ENCODE measurements at regions not wholly inside any gene's neighbourhood (a gene's known extent, or its start where the extent isn't known, plus 50 kb on each side); places are given as distances from the start of the nearest gene placed in this dataset.

GRCh38 chr2:60603533-60604190 lies 50.2 kb upstream of the BCL11A start:
- DNase-seq (ENCODE audit: low spot score) = no peak

GRCh38 chr2:60604486-60605064 lies 51.1 kb upstream of the BCL11A start:
- DNase-seq (ENCODE audit: low spot score) = no peak

GRCh38 chr2:60605866-60606265 lies 52.4 kb upstream of the BCL11A start:
- no peak for DNase-seq (ENCODE audit: low spot score)

GRCh38 chr2:60608679-60609078 lies 55.2 kb upstream of the BCL11A start:
- DNase-seq (ENCODE audit: low spot score) = peak; percentile 14

GRCh38 chr2:60612033-60612432 lies 58.6 kb upstream of the BCL11A start:
- DNase-seq (ENCODE audit: low spot score) = no peak

GRCh38 chr2:60614319-60614718 lies 60.9 kb upstream of the BCL11A start:
- no peak for DNase-seq (ENCODE audit: low spot score)

- no peak for DNase-seq (ENCODE audit: low spot score)
Measured at GRCh38 chr2:60621688-60622429, 68.4 kb upstream of the BCL11A start.

GRCh38 chr2:60623040-60623439 lies 69.6 kb upstream of the BCL11A start:
- no peak for DNase-seq (ENCODE audit: low spot score)

- no peak for DNase-seq (ENCODE audit: low spot score)
Measured at GRCh38 chr2:60627412-60627811, 74.0 kb upstream of the BCL11A start.

GRCh38 chr2:60628026-60628425 lies 74.6 kb upstream of the BCL11A start:
- DNase-seq (ENCODE audit: low spot score) = no peak

- DNase-seq (ENCODE audit: low spot score) = no peak
Measured at GRCh38 chr2:60628615-60629304, 75.3 kb upstream of the BCL11A start.

GRCh38 chr2:60629305-60629662 lies 75.8 kb upstream of the BCL11A start:
- no peak for DNase-seq (ENCODE audit: low spot score)

- no peak for DNase-seq (ENCODE audit: low spot score)
Measured at GRCh38 chr2:60629801-60630385, 76.4 kb upstream of the BCL11A start.

GRCh38 chr2:60633615-60634014 lies 80.2 kb upstream of the BCL11A start:
- DNase-seq (ENCODE audit: low spot score) = no peak

- DNase-seq (ENCODE audit: low spot score) = no peak
Measured at GRCh38 chr2:60634438-60634837, 81.0 kb upstream of the BCL11A start.

- DNase-seq (ENCODE audit: low spot score) = peak; percentile 19
Measured at GRCh38 chr2:60641811-60642788, 88.6 kb upstream of the BCL11A start.

GRCh38 chr2:60643747-60644146 lies 90.3 kb upstream of the BCL11A start:
- DNase-seq (ENCODE audit: low spot score) = no peak

- DNase-seq (ENCODE audit: low spot score) = no peak
Measured at GRCh38 chr2:60644951-60645350, 91.5 kb upstream of the BCL11A start.

GRCh38 chr2:60648191-60648590 lies 94.7 kb upstream of the BCL11A start:
- DNase-seq (ENCODE audit: low spot score) = no peak

- no peak for DNase-seq (ENCODE audit: low spot score)
Measured at GRCh38 chr2:60649721-60650120, 96.3 kb upstream of the BCL11A start.

GRCh38 chr2:60652832-60653340 lies 99.4 kb upstream of the BCL11A start:
- no peak for DNase-seq (ENCODE audit: low spot score)
